Endodermal cell (in vitro differentiated cells): ENCODE measurements at regions not wholly inside any gene's neighbourhood (a gene's known extent, or its start where the extent isn't known, plus 50 kb on each side); places are given as distances from the start of the nearest gene placed in this dataset.

Experiments used
- DNase-seq: peaks from one replicate; pipeline ENCODE4 v3.0.0-alpha.2; 2017
- H3K27ac ChIP-seq: 2 replicates; pipeline ENCODE4 v1.5.1; 2013; ENCODE audit warnings: mild to moderate bottlenecking, low read depth, low read length, moderate library complexity
- H3K27me3 ChIP-seq: 2 replicates; pipeline ENCODE4 v1.6.1; 2013; ENCODE audit warnings: mild to moderate bottlenecking, low read length, moderate library complexity; ENCODE audit not compliant: insufficient read depth, control insufficient read depth, poor library complexity, severe bottlenecking
- H3K36me3 ChIP-seq: 2 replicates; pipeline ENCODE4 v1.7.0; 2013; ENCODE audit warnings: mild to moderate bottlenecking, low read length, moderate library complexity; ENCODE audit not compliant: control insufficient read depth, insufficient read depth
- H3K4me1 ChIP-seq: one replicate; pipeline ENCODE4 v1.7.0; 2013; ENCODE audit warnings: low read length; ENCODE audit not compliant: control insufficient read depth, insufficient read depth
- H3K4me3 ChIP-seq: 2 replicates; pipeline ENCODE4 v1.5.1; 2013; ENCODE audit warnings: mild to moderate bottlenecking, low read length, moderate library complexity
- H3K9ac ChIP-seq: 2 replicates; pipeline ENCODE4 v1.6.1; 2013; ENCODE audit warnings: mild to moderate bottlenecking, low read length, moderate library complexity; ENCODE audit not compliant: poor library complexity, severe bottlenecking; ENCODE audit errors: extremely low read depth
- H3K9me3 ChIP-seq: 2 replicates; pipeline ENCODE4 v1.6.1; 2013; ENCODE audit warnings: mild to moderate bottlenecking, low read length, moderate library complexity; ENCODE audit not compliant: control insufficient read depth
- H3K27ac Mint-ChIP-seq: 2 replicates; pipeline ENCODE4 v1.8.0; 2020; ENCODE audit warnings: mixed read lengths
- H3K27me3 Mint-ChIP-seq: 2 replicates; pipeline ENCODE4 v1.8.0; 2021; ENCODE audit warnings: mild to moderate bottlenecking, mixed read lengths; ENCODE audit not compliant: insufficient read depth
- H3K36me3 Mint-ChIP-seq: 2 replicates; pipeline ENCODE4 v1.8.0; 2020; ENCODE audit warnings: low read depth, mixed read lengths
- H3K4me1 Mint-ChIP-seq: 2 replicates; pipeline ENCODE4 v1.8.0; 2020; ENCODE audit warnings: mixed read lengths
- H3K4me3 Mint-ChIP-seq: 2 replicates; pipeline ENCODE4 v1.8.0; 2020; ENCODE audit warnings: mild to moderate bottlenecking, moderate library complexity, mixed read lengths
- H3K9me3 Mint-ChIP-seq: 2 replicates; pipeline ENCODE4 v1.8.0; 2020; ENCODE audit warnings: mild to moderate bottlenecking, mixed read lengths
- CTCF ChIP-seq: fragments of 200-600 bp; sonication (generic); conservative IDR thresholded peaks from 2 replicates; pipeline ENCODE4 v1.5.0; 2021; ENCODE audit warnings: antibody characterized with exemption, mild to moderate bottlenecking
- WGBS, 2 experiments: methylation state at CpG; one replicate each; pipeline versions ENCODE4 v1.1.5 to v1.1.7; 2013; ENCODE audit warnings: missing lambda C conversion rate in 2 of 2, mixed read lengths in 1 of 2; ENCODE audit not compliant: insufficient coverage in 1 of 2, insufficient read length in 1 of 2; 5-methylcytosine and 5-hydroxymethylcytosine counted together

- H3K36me3 Mint-ChIP-seq: no peaks in the 10 kb centered on the region
- no peaks in the 10 kb centered on the region for H3K36me3 ChIP-seq
- H3K9ac ChIP-seq: no peak overlapping the region
- 51% methylated on average over 2 of the region's 2 CpGs; no CpG with 5 or more reads in 1 of the 2 experiments for WGBS, 2 experiments
- no peaks in the 10 kb centered on the region for H3K9me3 Mint-ChIP-seq
- H3K4me1 Mint-ChIP-seq: peaks cover 4% of the 10 kb centered on the region
- H3K4me3 ChIP-seq: no peak overlapping the region
- H3K27me3 ChIP-seq: no peaks in the 10 kb centered on the region
- H3K27ac Mint-ChIP-seq: no peak overlapping the region
- DNase-seq: no peak
- H3K4me1 ChIP-seq: no peaks in the 10 kb centered on the region
- TF ChIP-seq CTCF: no peak
- no peak overlapping the region for H3K27ac ChIP-seq
- no peaks in the 10 kb centered on the region for H3K9me3 ChIP-seq
- H3K27me3 Mint-ChIP-seq: no peaks in the 10 kb centered on the region
- H3K4me3 Mint-ChIP-seq: no peak overlapping the region
Measured at GRCh38 chr12:74185360-74185759, 352.3 kb upstream of the ATXN7L3B start.

GRCh38 chr12:74193191-74193590, 344.4 kb upstream of the ATXN7L3B start:
- Histone ChIP-seq H3K4me1 (no peaks in the 10 kb centered on the region), H3K27ac (no peak overlapping the region), H3K9me3 (no peaks in the 10 kb centered on the region), H3K36me3 (no peaks in the 10 kb centered on the region), H3K4me3 (no peak overlapping the region), H3K27me3 (no peaks in the 10 kb centered on the region), H3K9ac (no peak overlapping the region)
- no peaks in the 10 kb centered on the region for H3K4me1 Mint-ChIP-seq
- no peak overlapping the region for H3K4me3 Mint-ChIP-seq
- no peak overlapping the region for H3K27ac Mint-ChIP-seq
- no peak for DNase-seq
- no peaks in the 10 kb centered on the region for H3K27me3 Mint-ChIP-seq
- TF ChIP-seq CTCF: no peak
- no peaks in the 10 kb centered on the region for H3K9me3 Mint-ChIP-seq
- H3K36me3 Mint-ChIP-seq: no peaks in the 10 kb centered on the region
- WGBS, 2 experiments: 93 to 100% methylated on average over 1 to 2 of the region's 2 CpGs

- DNase-seq: no peak
- H3K4me1 Mint-ChIP-seq: no peaks in the 10 kb centered on the region
Measured at GRCh38 chr12:74204236-74204635, 333.4 kb upstream of the ATXN7L3B start.

More at GRCh38 chr12:74204236-74204635, 333.4 kb upstream of the ATXN7L3B start:
- 96 to 100% methylated on average over 3 of the region's 3 CpGs for WGBS, 2 experiments
- Histone ChIP-seq H3K9me3 (peaks cover 15% of the 10 kb centered on the region), H3K4me3 (no peak overlapping the region), H3K27ac (no peak overlapping the region), H3K9ac (no peak overlapping the region), H3K4me1 (no peaks in the 10 kb centered on the region), H3K36me3 (no peaks in the 10 kb centered on the region), H3K27me3 (no peaks in the 10 kb centered on the region)
- no peak for TF ChIP-seq CTCF
- Mint-ChIP-seq H3K9me3 (peaks cover 28% of the 10 kb centered on the region), H3K36me3 (peaks cover 7% of the 10 kb centered on the region), H3K27ac (no peak overlapping the region), H3K4me3 (no peak overlapping the region), H3K27me3 (no peaks in the 10 kb centered on the region)
